HG02938 (cell line): ENCODE measurements at regions not wholly inside any gene's neighbourhood (a gene's known extent, or its start where the extent isn't known, plus 50 kb on each side); places are given as distances from the start of the nearest gene placed in this dataset.
A peak's percentile ranks its signal among the peaks of the same experiment; 100 is the strongest.
"Not testable (repeated sequence)": the region's sequence is repeated elsewhere in the genome, so short reads cannot be mapped to it uniquely, and the experiment has no call there.

Experiments
- ATAC-seq: cut with Tn5 transposase; IDR thresholded peaks from one replicate; pipeline ENCODE4 v1.9.1; 2021; ENCODE audit warnings: mild to moderate bottlenecking, moderate library complexity; ENCODE audit not compliant: unreplicated experiment

GRCh38 chr13:106105153-106105552, 430.3 kb downstream of the EFNB2 start:
- no peak for ATAC-seq

- ATAC-seq, result no peak
Measured at GRCh38 chr13:106104281-106104901, 431.1 kb downstream of the EFNB2 start.

DNA sequence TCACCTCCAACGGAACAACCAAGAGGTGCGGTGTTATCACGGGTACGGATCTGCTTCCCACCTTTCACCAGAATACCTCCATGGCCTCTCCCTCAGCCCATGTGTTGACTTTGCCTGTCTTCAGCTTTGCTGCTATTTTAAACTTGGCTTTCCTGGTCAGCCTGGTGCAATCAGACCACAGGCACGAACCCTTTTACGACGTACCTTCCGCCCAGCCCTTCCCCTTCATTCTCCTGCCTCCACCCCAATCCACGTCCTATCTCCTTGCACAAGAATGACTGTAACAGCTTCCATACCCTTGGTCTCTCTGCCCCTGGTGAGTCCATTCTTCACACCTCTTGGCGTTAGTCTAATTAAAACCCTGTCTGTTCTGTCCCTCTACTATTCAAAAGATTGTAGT, 431.7 kb downstream of the EFNB2 start:
- ATAC-seq, result no peak

DNA sequence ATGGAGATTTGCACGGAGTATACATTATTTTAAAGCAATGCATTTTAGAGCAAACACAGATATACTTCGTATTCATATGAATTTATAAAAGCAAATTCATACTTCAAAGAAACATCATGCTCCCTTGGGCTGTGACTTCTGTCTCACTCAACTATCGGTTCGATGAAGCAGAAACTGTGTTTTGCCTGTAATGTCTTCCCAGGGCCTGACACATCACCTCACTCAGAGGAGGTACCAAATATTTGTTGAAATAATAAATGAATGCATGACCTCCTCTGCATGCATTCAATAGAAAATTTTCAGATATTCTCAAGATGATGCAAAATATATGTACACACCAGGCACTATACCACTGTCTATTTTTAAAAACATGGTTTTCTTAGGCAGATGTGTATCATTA, 432.7 kb downstream of the EFNB2 start:
- ATAC-seq, result no peak

DNA sequence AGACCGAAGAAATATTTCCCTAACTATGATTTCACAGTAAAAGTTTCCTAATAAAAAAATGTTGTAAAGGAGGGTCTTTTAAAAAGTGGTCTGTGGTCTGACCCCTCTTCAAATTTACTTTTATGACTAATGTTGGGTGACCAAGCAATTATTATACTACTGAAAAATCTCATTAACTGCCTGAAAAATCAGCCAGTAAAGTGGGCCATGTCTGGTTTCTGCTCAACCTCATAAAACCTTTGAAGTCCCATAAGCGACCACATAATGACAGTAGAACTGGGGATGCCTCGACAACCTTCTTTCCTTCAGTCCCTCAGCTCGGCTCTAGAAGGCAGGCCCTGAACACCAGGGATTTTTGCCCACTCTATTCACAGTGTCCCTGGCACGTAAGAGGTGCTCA, 434.3 kb downstream of the EFNB2 start:
- no peak for ATAC-seq

- peak; percentile 46 for ATAC-seq
Measured at GRCh38 chr13:106100171-106100919, 435.1 kb downstream of the EFNB2 start.

- ATAC-seq, result no peak
Measured at GRCh38 chr13:106099765-106100164, 435.7 kb downstream of the EFNB2 start.

GRCh38 chr13:106098778-106099177, 436.7 kb downstream of the EFNB2 start:
- ATAC-seq, result no peak

DNA sequence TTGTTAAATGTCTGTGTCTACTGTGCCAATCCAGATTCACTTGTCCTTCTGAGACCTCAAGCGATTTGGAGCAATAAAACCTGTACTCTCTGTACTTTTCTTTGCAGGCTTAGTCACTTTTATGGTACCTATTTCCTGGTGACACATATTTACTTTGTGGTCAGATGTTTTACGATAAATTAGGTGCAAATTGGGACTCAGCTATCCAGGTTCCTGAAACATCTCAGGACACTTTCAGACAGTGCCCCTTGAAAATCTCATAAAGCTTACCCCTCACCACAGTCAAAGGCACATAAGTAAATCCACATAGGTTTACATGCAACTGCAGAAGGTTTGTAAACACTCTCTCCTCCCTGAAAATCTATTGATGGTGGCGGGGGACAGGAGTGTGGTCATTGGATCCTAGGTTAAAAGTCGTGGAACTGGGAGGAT, 438.8 kb downstream of the EFNB2 start:
- no peak for ATAC-seq

GRCh38 chr13:106095919-106096318, 439.5 kb downstream of the EFNB2 start:
- ATAC-seq, result no peak

- ATAC-seq, result no peak
Measured at GRCh38 chr13:106095406-106095805, 440.1 kb downstream of the EFNB2 start.

DNA sequence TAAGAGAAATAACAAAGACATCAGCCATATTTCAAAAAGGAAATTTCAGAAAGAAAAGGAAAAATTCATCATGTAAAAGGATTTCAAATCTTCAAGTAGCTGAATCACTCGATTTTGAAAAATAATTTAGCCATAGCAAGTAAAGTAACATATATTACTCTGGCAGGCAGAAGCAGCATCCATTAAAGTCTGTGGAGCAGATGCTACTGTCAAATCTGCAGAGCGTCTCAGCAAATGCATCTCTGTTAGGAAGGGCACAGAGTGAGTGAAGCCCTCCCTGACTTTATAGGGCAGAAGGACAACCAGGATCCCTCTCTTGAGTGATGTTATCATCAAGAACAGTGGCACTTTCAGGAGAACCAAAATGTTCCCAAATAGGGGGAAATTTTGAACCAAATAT, 445.5 kb downstream of the EFNB2 start:
- ATAC-seq, result no peak

- ATAC-seq, result no peak
Measured at GRCh38 chr13:106089261-106089980, 446.0 kb downstream of the EFNB2 start.

- no peak for ATAC-seq
Measured at GRCh38 chr13:106088085-106088484, 447.4 kb downstream of the EFNB2 start.

DNA sequence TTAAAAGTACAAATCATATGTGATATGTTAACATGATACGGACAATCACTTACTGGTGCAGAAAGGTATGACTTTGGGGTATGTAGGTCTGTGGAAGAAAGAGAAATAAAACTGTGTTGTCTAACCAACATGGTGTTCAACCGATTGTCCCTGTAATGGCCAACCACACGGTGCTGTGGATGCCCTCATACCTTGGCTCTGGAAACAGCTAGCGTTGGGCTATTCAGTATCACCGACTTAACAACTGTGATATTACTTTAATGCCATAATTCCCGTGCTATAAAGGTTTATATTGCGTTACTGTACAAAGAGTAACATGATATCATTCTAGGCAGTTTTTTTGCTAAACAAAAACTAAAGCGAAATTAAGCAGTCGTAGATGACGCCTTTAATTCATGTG, 448.3 kb downstream of the EFNB2 start:
- ATAC-seq, result no peak

GRCh38 chr13:106083620-106084350, 451.7 kb downstream of the EFNB2 start:
- ATAC-seq, result peak; percentile 45

DNA sequence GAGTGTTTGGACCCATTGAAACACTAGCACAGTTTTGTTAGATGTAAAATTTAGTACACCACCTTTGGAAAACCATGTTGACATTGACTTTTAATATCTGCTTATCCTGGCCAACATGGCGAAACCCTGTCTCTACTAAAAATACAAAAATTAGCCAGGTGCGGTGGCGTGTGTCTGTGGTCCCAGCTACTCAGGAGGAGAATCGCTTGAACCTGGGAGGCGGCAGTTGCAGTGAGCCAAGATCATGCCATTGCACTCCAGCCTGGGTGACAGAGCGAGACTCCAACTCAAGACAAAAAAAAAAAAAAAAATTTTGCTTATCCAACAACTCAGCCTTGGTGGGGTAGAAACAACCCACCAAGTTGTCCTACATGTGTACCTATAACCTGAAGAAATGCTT, 454.2 kb downstream of the EFNB2 start:
- not testable (repeated sequence) for ATAC-seq

DNA sequence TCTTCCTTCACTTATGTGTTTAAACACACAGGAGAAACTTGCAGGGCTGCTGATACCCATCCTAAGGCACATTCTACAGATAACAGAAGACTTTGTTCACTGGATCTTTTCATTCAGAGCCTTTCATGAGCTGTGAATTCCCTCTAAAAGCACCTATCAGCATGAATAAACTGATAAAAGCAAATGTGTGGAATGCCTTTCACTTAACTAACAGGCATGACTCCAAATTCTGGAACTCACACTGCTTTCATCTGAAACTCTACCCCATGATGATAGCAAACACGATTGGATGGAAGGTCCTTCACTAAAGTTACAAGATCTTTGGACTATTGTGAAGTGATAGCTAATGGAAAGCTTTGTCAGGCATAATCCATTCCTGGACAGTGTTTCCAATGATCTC, 457.3 kb downstream of the EFNB2 start:
- ATAC-seq, result no peak

- no peak for ATAC-seq
Measured at GRCh38 chr13:106077017-106077416, 458.4 kb downstream of the EFNB2 start.

DNA sequence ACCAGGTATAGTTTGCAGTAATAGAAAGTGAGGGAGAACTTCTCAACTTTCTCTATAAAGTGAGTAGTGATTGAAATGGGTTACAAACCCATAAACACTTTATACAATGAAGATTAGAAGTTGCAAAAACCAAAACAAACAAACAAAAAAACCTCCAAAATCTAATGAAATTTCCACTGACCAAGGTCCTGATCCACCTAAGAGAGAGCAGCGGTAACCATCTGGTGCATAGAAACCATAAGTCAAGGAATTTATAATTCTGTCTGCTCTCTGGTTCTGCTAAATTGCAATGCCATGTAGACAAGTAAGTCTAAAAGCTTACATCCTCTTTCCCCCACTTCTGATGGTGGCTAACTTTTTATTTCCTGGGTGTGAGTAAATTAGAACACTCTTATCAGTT, 463.4 kb downstream of the EFNB2 start:
- ATAC-seq, result no peak

GRCh38 chr13:106063591-106064313, 471.7 kb downstream of the EFNB2 start:
- ATAC-seq, result no peak
